ENCODE measurements at regions not wholly inside any gene's neighbourhood (a gene's known extent, or its start where the extent isn't known, plus 50 kb on each side); places are given as distances from the start of the nearest gene placed in this dataset.
"Not testable (repeated sequence)": the region's sequence is repeated elsewhere in the genome, so short reads cannot be mapped to it uniquely, and the experiment has no call there.

DNA sequence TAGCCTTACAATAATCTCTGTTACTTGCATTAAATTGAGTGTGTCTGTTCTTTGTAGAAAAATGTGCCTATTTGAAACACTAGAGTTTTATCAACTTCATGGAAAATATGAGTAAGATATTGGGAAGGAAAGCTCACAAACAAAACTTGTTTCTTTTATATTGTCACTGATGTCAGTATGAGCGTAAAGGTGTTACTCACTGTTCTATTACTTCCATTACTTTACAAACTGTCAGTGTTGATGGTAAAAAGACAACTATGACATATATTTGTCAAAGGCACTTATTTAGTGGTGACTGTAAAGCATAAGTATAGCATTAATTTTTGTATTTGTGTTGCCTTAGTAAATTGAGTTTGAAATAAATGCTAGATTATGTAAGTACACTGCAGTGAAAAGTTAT is 193.7 kb upstream of the FLRT2 start:
- Histone ChIP-seq H3K4me3 (ENCODE audit: low read depth, low read length) (no peak overlapping the region), H3K79me2 (ENCODE audit: control insufficient read depth, insufficient read depth, low read length, unreplicated experiment) (no peaks in the 10 kb centered on the region), H3K4me1 (ENCODE audit: control insufficient read depth, insufficient read depth, low read length, unreplicated experiment) (no peaks in the 10 kb centered on the region), H3K27ac (ENCODE audit: low read depth, low read length) (no peak overlapping the region), H2AFZ (ENCODE audit: low read length, unreplicated experiment) (no peak overlapping the region), H3K27me3 (ENCODE audit: insufficient read depth, low read length) (no peaks in the 10 kb centered on the region), H3K36me3 (ENCODE audit: insufficient read depth, low read length) (no peaks in the 10 kb centered on the region; the same call in 1 of the 2 replicates)

- Histone ChIP-seq H3K79me2 (ENCODE audit: control insufficient read depth, insufficient read depth, low read length, unreplicated experiment) (no peaks in the 10 kb centered on the region), H3K27me3 (ENCODE audit: insufficient read depth, low read length) (no peaks in the 10 kb centered on the region), H3K36me3 (ENCODE audit: insufficient read depth, low read length) (no peaks in the 10 kb centered on the region; the same call in 1 of the 2 replicates), H3K27ac (ENCODE audit: low read depth, low read length) (no peak overlapping the region), H3K4me1 (ENCODE audit: control insufficient read depth, insufficient read depth, low read length, unreplicated experiment) (no peaks in the 10 kb centered on the region), H2AFZ (ENCODE audit: low read length, unreplicated experiment) (no peak overlapping the region), H3K4me3 (ENCODE audit: low read depth, low read length) (no peak overlapping the region)
These were observed 193.1 kb upstream of the FLRT2 start for GRCh38 chr14:85336817-85337216.

DNA sequence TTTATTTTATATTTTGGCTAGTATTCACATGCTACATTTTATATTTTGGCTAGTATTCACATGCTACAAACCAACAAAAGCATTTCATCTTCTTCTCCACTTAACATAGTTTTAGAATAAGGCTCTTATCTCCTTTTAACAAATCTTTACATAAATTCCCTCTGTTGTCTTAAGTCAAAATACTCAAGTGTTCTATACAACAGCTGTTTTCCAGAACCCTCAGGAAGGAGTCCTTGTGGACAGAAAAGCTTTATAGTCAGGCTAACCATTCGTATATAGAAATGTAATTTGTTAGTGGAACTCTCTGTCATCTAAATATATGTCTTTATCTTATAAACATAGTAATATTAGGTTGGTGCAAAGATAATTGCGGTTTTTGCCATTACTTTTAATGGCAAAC is 191.0 kb upstream of the FLRT2 start:
- Histone ChIP-seq H3K4me3 (ENCODE audit: low read depth, low read length) (no peak overlapping the region), H2AFZ (ENCODE audit: low read length, unreplicated experiment) (no peak overlapping the region), H3K27me3 (ENCODE audit: insufficient read depth, low read length) (no peaks in the 10 kb centered on the region)

GRCh38 chr14:85342858-85343607 is 186.9 kb upstream of the FLRT2 start:
- peaks cover 5% of the 10 kb centered on the region for H3K4me1 ChIP-seq (ENCODE audit: control insufficient read depth, insufficient read depth, low read length, unreplicated experiment)
- no peaks in the 10 kb centered on the region for H3K27me3 ChIP-seq (ENCODE audit: insufficient read depth, low read length)
- H3K4me3 ChIP-seq (ENCODE audit: low read depth, low read length), result no peak overlapping the region
- H3K27ac ChIP-seq (ENCODE audit: low read depth, low read length), result no peak overlapping the region
- H3K36me3 ChIP-seq (ENCODE audit: insufficient read depth, low read length), result no peaks in the 10 kb centered on the region
- no peak overlapping the region for H2AFZ ChIP-seq (ENCODE audit: low read length, unreplicated experiment)
- H3K79me2 ChIP-seq (ENCODE audit: control insufficient read depth, insufficient read depth, low read length, unreplicated experiment), result no peaks in the 10 kb centered on the region

More for the DNA sequence above, 191.0 kb upstream of the FLRT2 start:
- Histone ChIP-seq H3K79me2 (ENCODE audit: control insufficient read depth, insufficient read depth, low read length, unreplicated experiment) (no peaks in the 10 kb centered on the region), H3K36me3 (ENCODE audit: insufficient read depth, low read length) (no peaks in the 10 kb centered on the region; the same call in 1 of the 2 replicates), H3K27ac (ENCODE audit: low read depth, low read length) (no peak overlapping the region), H3K4me1 (ENCODE audit: control insufficient read depth, insufficient read depth, low read length, unreplicated experiment) (peaks cover 5% of the 10 kb centered on the region)

GRCh38 chr14:85344171-85344570 is 185.8 kb upstream of the FLRT2 start:
- Histone ChIP-seq H3K4me1 (ENCODE audit: control insufficient read depth, insufficient read depth, low read length, unreplicated experiment) (peaks cover 5% of the 10 kb centered on the region), H3K27ac (ENCODE audit: low read depth, low read length) (no peak overlapping the region), H3K4me3 (ENCODE audit: low read depth, low read length) (no peak overlapping the region), H3K27me3 (ENCODE audit: insufficient read depth, low read length) (no peaks in the 10 kb centered on the region), H3K36me3 (ENCODE audit: insufficient read depth, low read length) (no peaks in the 10 kb centered on the region), H2AFZ (ENCODE audit: low read length, unreplicated experiment) (no peak overlapping the region), H3K79me2 (ENCODE audit: control insufficient read depth, insufficient read depth, low read length, unreplicated experiment) (no peaks in the 10 kb centered on the region)

GRCh38 chr14:85344847-85345570 is 184.9 kb upstream of the FLRT2 start:
- Histone ChIP-seq H3K79me2 (ENCODE audit: control insufficient read depth, insufficient read depth, low read length, unreplicated experiment) (no peaks in the 10 kb centered on the region), H3K27ac (ENCODE audit: low read depth, low read length) (no peak overlapping the region), H3K4me3 (ENCODE audit: low read depth, low read length) (no peak overlapping the region), H2AFZ (ENCODE audit: low read length, unreplicated experiment) (no peak overlapping the region), H3K27me3 (ENCODE audit: insufficient read depth, low read length) (no peaks in the 10 kb centered on the region), H3K36me3 (ENCODE audit: insufficient read depth, low read length) (no peaks in the 10 kb centered on the region), H3K4me1 (ENCODE audit: control insufficient read depth, insufficient read depth, low read length, unreplicated experiment) (peaks cover 5% of the 10 kb centered on the region)

DNA sequence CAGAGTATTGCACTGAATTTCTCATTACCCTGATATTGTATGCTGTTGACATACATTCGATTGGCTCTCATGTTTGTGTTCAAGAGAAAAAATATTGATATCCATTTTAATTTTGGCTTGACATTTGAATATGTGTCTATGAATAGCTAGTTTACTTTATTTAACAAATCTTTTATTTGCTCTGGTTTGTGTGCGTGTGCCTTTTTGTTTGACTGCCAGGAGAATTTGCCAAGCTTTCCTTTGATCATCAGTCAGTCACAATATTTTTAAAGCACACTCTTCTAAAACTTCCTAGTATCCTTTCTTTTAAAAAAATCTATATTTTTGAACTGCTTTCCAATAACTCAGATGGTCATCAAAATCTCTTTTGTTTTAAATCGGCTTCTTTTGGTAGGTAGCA is 179.3 kb upstream of the FLRT2 start:
- Histone ChIP-seq H3K79me2 (ENCODE audit: control insufficient read depth, insufficient read depth, low read length, unreplicated experiment) (no peaks in the 10 kb centered on the region), H3K4me1 (ENCODE audit: control insufficient read depth, insufficient read depth, low read length, unreplicated experiment) (no peaks in the 10 kb centered on the region), H3K36me3 (ENCODE audit: insufficient read depth, low read length) (no peaks in the 10 kb centered on the region), H3K27me3 (ENCODE audit: insufficient read depth, low read length) (no peaks in the 10 kb centered on the region), H3K4me3 (ENCODE audit: low read depth, low read length) (no peak overlapping the region), H3K27ac (ENCODE audit: low read depth, low read length) (no peak overlapping the region), H2AFZ (ENCODE audit: low read length, unreplicated experiment) (no peak overlapping the region)

DNA sequence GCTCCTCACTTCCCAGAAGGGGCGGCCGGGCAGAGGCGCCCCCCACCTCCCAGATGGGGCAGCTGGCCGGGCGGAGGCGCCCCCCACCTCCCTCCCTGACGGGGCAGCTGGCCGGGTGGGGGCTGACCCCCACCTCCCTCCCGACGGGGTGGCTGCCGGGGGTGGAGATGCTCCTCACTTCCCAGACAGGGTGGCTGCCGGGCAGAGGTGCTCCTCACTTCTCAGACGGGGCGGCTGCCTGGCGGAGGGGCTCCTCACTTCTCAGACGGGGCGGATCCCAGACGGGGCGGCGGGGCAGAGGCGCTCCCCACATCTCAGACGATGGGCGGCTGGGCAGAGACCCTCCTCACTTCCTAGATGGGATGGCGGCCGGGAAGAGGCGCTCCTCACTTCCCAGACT is 177.4 kb upstream of the FLRT2 start:
- not testable (repeated sequence) for H3K4me1 ChIP-seq (ENCODE audit: control insufficient read depth, insufficient read depth, low read length, unreplicated experiment); H3K36me3 ChIP-seq (ENCODE audit: insufficient read depth, low read length); H3K79me2 ChIP-seq (ENCODE audit: control insufficient read depth, insufficient read depth, low read length, unreplicated experiment)

DNA sequence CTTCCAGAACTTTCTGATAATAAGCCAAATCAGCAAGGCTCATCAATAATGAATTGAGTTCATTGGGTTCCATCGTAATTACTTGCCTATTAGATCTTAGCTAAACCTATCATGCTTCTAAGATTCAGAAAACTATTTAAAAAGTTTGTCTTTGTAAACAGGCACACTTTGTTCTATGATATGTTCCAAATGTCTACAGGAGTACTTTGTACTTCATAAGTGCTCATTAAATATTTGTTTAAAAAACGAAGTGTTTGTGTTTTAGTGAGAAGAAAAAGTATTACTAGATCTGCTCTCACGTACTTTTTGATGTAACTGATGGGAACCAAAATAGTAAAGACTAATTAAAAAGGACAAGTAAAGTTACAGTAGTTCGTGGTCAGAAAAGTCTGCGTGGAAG is 172.8 kb upstream of the FLRT2 start:
- no peaks in the 10 kb centered on the region for H3K27me3 ChIP-seq (ENCODE audit: insufficient read depth, low read length)
- H3K4me3 ChIP-seq (ENCODE audit: low read depth, low read length), result no peak overlapping the region
- no peak overlapping the region for H3K27ac ChIP-seq (ENCODE audit: low read depth, low read length)
- no peaks in the 10 kb centered on the region for H3K36me3 ChIP-seq (ENCODE audit: insufficient read depth, low read length)
- H2AFZ ChIP-seq (ENCODE audit: low read length, unreplicated experiment), result no peak overlapping the region
- H3K79me2 ChIP-seq (ENCODE audit: control insufficient read depth, insufficient read depth, low read length, unreplicated experiment), result no peaks in the 10 kb centered on the region
- peaks cover 7% of the 10 kb centered on the region for H3K4me1 ChIP-seq (ENCODE audit: control insufficient read depth, insufficient read depth, low read length, unreplicated experiment)

More for the DNA sequence above, 177.4 kb upstream of the FLRT2 start:
- H2AFZ ChIP-seq (ENCODE audit: low read length, unreplicated experiment); H3K27ac ChIP-seq (ENCODE audit: low read depth, low read length); H3K27me3 ChIP-seq (ENCODE audit: insufficient read depth, low read length); H3K4me3 ChIP-seq (ENCODE audit: low read depth, low read length): not testable (repeated sequence)

- H3K79me2 ChIP-seq (ENCODE audit: control insufficient read depth, insufficient read depth, low read length, unreplicated experiment), result no peaks in the 10 kb centered on the region
- no peak overlapping the region for H2AFZ ChIP-seq (ENCODE audit: low read length, unreplicated experiment)
- no peaks in the 10 kb centered on the region for H3K27me3 ChIP-seq (ENCODE audit: insufficient read depth, low read length)
- no peak overlapping the region for H3K27ac ChIP-seq (ENCODE audit: low read depth, low read length)
- H3K4me1 ChIP-seq (ENCODE audit: control insufficient read depth, insufficient read depth, low read length, unreplicated experiment), result peaks cover 7% of the 10 kb centered on the region
- H3K36me3 ChIP-seq (ENCODE audit: insufficient read depth, low read length), result no peaks in the 10 kb centered on the region
- no peak overlapping the region for H3K4me3 ChIP-seq (ENCODE audit: low read depth, low read length)
These were observed 171.7 kb upstream of the FLRT2 start for GRCh38 chr14:85358136-85358785.

Data from ACC112 (cell line).